IMR-90 (cell line): ENCODE measurements at regions not wholly inside any gene's neighbourhood (a gene's known extent, or its start where the extent isn't known, plus 50 kb on each side); places are given as distances from the start of the nearest gene placed in this dataset.

Experiments used
- ATAC-seq: fragments of 200-7000 bp; cut with Tn5 transposase; 2 replicates; pipeline ENCODE4 v1.9.1; 2020; ENCODE audit warnings: low read depth, mild to moderate bottlenecking, moderate library complexity
- BruUV-seq: library from RNA; stranded (reverse); fragments of 400-500 nt; replicated peaks from 2 replicates; lab custom pipeline; 2021; lab: Mats Ljungman, UMichigan
- CTCF ChIA-PET: fragments of 300-600 bp; formaldehyde crosslinking; extraction: SDS; loops from one replicate; lab custom pipeline; 2021; ENCODE audit warnings: antibody characterized with exemption; lab: Yijun Ruan, JAX
- POLR2A ChIA-PET: fragments of 300-600 bp; sonication (Branson Sonifier 250); formaldehyde crosslinking; loops from one replicate; lab custom pipeline; 2022; ENCODE audit warnings: antibody characterized with exemption; ENCODE audit not compliant: unreplicated experiment; lab: Charles Lee
- DNase-seq: peaks from one replicate; pipeline ENCODE4 v3.0.0; 2013
- H2AFZ ChIP-seq: replicated peaks from 2 replicates; pipeline ENCODE3; 2013; ENCODE audit warnings: low read length, mild to moderate bottlenecking; ENCODE audit not compliant: poor library complexity
- H2AK5ac ChIP-seq: 2 replicates; pipeline ENCODE4 v1.6.1; 2013; ENCODE audit warnings: low read depth, low read length, inconsistent platforms
- H2AK9ac ChIP-seq: replicated peaks from 2 replicates; pipeline ENCODE3; 2013; ENCODE audit warnings: mild to moderate bottlenecking, low read depth, low read length, moderate library complexity; ENCODE audit not compliant: poor library complexity
- H2BK120ac ChIP-seq: 2 replicates; pipeline ENCODE4 v1.6.1; 2013; ENCODE audit warnings: low read depth, low read length, inconsistent platforms
- H2BK15ac ChIP-seq: 3 replicates; pipeline ENCODE4 v1.6.1; 2013; ENCODE audit warnings: low read depth, low read length, inconsistent platforms
- H2BK20ac ChIP-seq: 2 replicates; pipeline ENCODE4 v1.6.1; 2013; ENCODE audit warnings: low read depth, mild to moderate bottlenecking, inconsistent platforms, low read length, moderate library complexity
- H2BK5ac ChIP-seq: 2 replicates; pipeline ENCODE4 v1.6.1; 2013; ENCODE audit warnings: mild to moderate bottlenecking, low read depth, low read length, inconsistent platforms; ENCODE audit not compliant: poor library complexity, severe bottlenecking
- H3K14ac ChIP-seq: replicated peaks from 2 replicates; pipeline ENCODE4 v1.6.1; 2013; ENCODE audit warnings: low read depth, low read length, inconsistent platforms
- H3K18ac ChIP-seq: 2 replicates; pipeline ENCODE4 v1.6.1; 2013; ENCODE audit warnings: low read depth, low read length, control low read depth
- H3K23ac ChIP-seq: 2 replicates; pipeline ENCODE4 v1.6.1; 2013; ENCODE audit warnings: low read depth, low read length, inconsistent platforms
- H3K27ac ChIP-seq: 2 replicates; pipeline ENCODE4 v1.5.1; 2013; ENCODE audit warnings: mild to moderate bottlenecking, control low read depth, low read length; ENCODE audit not compliant: insufficient read depth
- H3K27me3 ChIP-seq: 2 replicates; pipeline ENCODE4 v1.6.1; 2013; ENCODE audit warnings: low read length; ENCODE audit not compliant: control insufficient read depth, insufficient read depth
- H3K36me3 ChIP-seq: 2 replicates; pipeline ENCODE4 v1.6.1; 2013; ENCODE audit warnings: low read length, mixed read lengths; ENCODE audit not compliant: control insufficient read depth, insufficient read depth
- H3K4ac ChIP-seq: 2 replicates; pipeline ENCODE4 v1.6.1; 2013; ENCODE audit warnings: low read depth, low read length, inconsistent platforms
- H3K4me1 ChIP-seq: 2 replicates; pipeline ENCODE4 v1.6.1; 2013; ENCODE audit warnings: low read length, mixed read lengths; ENCODE audit not compliant: control insufficient read depth, insufficient read depth
- H3K4me2 ChIP-seq: 2 replicates; pipeline ENCODE4 v1.6.1; 2013; ENCODE audit warnings: low read depth, mild to moderate bottlenecking, control low read depth, low read length, moderate library complexity
- H3K4me3 ChIP-seq: 2 replicates; pipeline ENCODE4 v1.5.1; 2013; ENCODE audit warnings: low read depth, mild to moderate bottlenecking, control low read depth, low read length, moderate library complexity; ENCODE audit not compliant: insufficient read depth
- H3K56ac ChIP-seq: 2 replicates; pipeline ENCODE4 v1.6.1; 2013; ENCODE audit warnings: low read length, inconsistent platforms; ENCODE audit not compliant: insufficient read depth; ENCODE audit errors: extremely low read depth
- H3K79me1 ChIP-seq, 2 experiments: 2 replicates each; pipeline ENCODE4 v1.6.1; 2013; ENCODE audit warnings: low read length in 2 of 2, inconsistent platforms in 1 of 2, low read depth in 1 of 2
- H3K9ac ChIP-seq: 2 replicates; pipeline ENCODE4 v1.6.1; 2013; ENCODE audit warnings: low read depth, low read length, control low read depth
- H3K9me1 ChIP-seq: 2 replicates; pipeline ENCODE4 v1.6.1; 2013; ENCODE audit warnings: low read length, inconsistent platforms; ENCODE audit not compliant: insufficient read depth
- H3K9me3 ChIP-seq: 2 replicates; pipeline ENCODE4 v1.6.1; 2013; ENCODE audit warnings: low read length; ENCODE audit not compliant: control insufficient read depth, insufficient read depth
- H4K20me1 ChIP-seq: 2 replicates; pipeline ENCODE4 v1.6.1; 2013; ENCODE audit warnings: low read length, inconsistent platforms; ENCODE audit not compliant: insufficient read depth
- H4K5ac ChIP-seq: 2 replicates; pipeline ENCODE4 v1.6.1; 2013; ENCODE audit warnings: mild to moderate bottlenecking, low read depth, low read length, control low read depth
- H4K8ac ChIP-seq, 2 experiments: 2 replicates each; pipeline ENCODE4 v1.6.1; 2013; ENCODE audit warnings: low read depth in 2 of 2, low read length in 2 of 2, control low read depth in 1 of 2, inconsistent platforms in 1 of 2
- H4K91ac ChIP-seq: 2 replicates; pipeline ENCODE4 v1.6.1; 2013; ENCODE audit warnings: low read depth, low read length, inconsistent platforms; ENCODE audit not compliant: insufficient read depth
- BHLHE40 ChIP-seq: fragments of 150-350 bp; IDR thresholded peaks from 2 replicates; pipeline ENCODE4 v1.6.1; 2016; ENCODE audit warnings: mild to moderate bottlenecking, low read depth, low read length
- CEBPB ChIP-seq: IDR thresholded peaks from 2 replicates; pipeline ENCODE4 v1.6.1; 2012; ENCODE audit warnings: low read depth, low read length, improper control_type of control experiment
- CHD1 ChIP-seq: IDR thresholded peaks from 2 replicates; pipeline ENCODE4 v1.6.1; 2012; ENCODE audit warnings: low read depth, low read length, improper control_type of control experiment
- CTCF ChIP-seq: conservative IDR thresholded peaks from 2 replicates; pipeline ENCODE4 v1.5.1; 2012; ENCODE audit warnings: mild to moderate bottlenecking, low read depth, low read length, improper control_type of control experiment
- ELK1 ChIP-seq: fragments of 150-350 bp; IDR thresholded peaks from 2 replicates; pipeline ENCODE4 v1.6.1; 2016; ENCODE audit warnings: low read depth, mild to moderate bottlenecking, low read length, moderate library complexity, borderline replicate concordance
- FOS ChIP-seq: fragments of 150-350 bp; IDR thresholded peaks from 2 replicates; pipeline ENCODE4 v1.6.1; 2016; ENCODE audit warnings: low read depth, low read length
- MAFK ChIP-seq: IDR thresholded peaks from 2 replicates; pipeline ENCODE4 v1.6.1; 2012; ENCODE audit warnings: low read depth, low read length, improper control_type of control experiment
- MAZ ChIP-seq: IDR thresholded peaks from 2 replicates; pipeline ENCODE4 v1.6.1; 2012; ENCODE audit warnings: low read depth, mild to moderate bottlenecking, low read length, improper control_type of control experiment, moderate library complexity, borderline replicate concordance
- MXI1 ChIP-seq: IDR thresholded peaks from 2 replicates; pipeline ENCODE4 v1.6.1; 2012; ENCODE audit warnings: low read depth, mild to moderate bottlenecking, low read length, moderate library complexity, borderline replicate concordance
- NFE2L2 ChIP-seq: fragments of 150-350 bp; IDR thresholded peaks from 2 replicates; pipeline ENCODE4 v1.6.1; 2016; ENCODE audit warnings: low read depth, mild to moderate bottlenecking, low read length
- POLR2A ChIP-seq: IDR thresholded peaks from 2 replicates; pipeline ENCODE4 v1.6.1; 2012; ENCODE audit warnings: mild to moderate bottlenecking, low read depth, low read length
- RAD21 ChIP-seq: IDR thresholded peaks from 2 replicates; pipeline ENCODE4 v1.6.1; 2012; ENCODE audit warnings: low read length, improper control_type of control experiment
- RCOR1 ChIP-seq: IDR thresholded peaks from 2 replicates; pipeline ENCODE4 v1.6.1; 2012; ENCODE audit warnings: mild to moderate bottlenecking, low read length, improper control_type of control experiment; ENCODE audit not compliant: insufficient replicate concordance
- RFX5 ChIP-seq: IDR thresholded peaks from 2 replicates; pipeline ENCODE4 v1.8.0; 2012; ENCODE audit warnings: low read depth, mild to moderate bottlenecking, low read length, moderate library complexity
- SMC3 ChIP-seq: fragments of 150-350 bp; IDR thresholded peaks from 2 replicates; pipeline ENCODE4 v1.6.1; 2016; ENCODE audit warnings: low read depth, mild to moderate bottlenecking, antibody characterized with exemption, low read length, moderate library complexity
- USF2 ChIP-seq: fragments of 150-350 bp; IDR thresholded peaks from 2 replicates; pipeline ENCODE4 v1.6.1; 2017; ENCODE audit warnings: mild to moderate bottlenecking, antibody characterized with exemption, low read length, low read depth
- WGBS, 2 experiments: methylation state at CpG; one replicate each; pipeline versions ENCODE4 v1.1.5 to v1.1.7; 2013; ENCODE audit warnings: missing lambda C conversion rate in 2 of 2; ENCODE audit not compliant: insufficient read length in 1 of 2; ENCODE audit errors: extremely low coverage in 2 of 2; 5-methylcytosine and 5-hydroxymethylcytosine counted together
- dilution Hi-C: fragments of 300-500 bp; cut with HindIII; formaldehyde crosslinking; loops from one replicate; pipeline ENCODE4 v1.14.3; 2018; ENCODE audit warnings: low sequenced_read_pairs; ENCODE audit not compliant: unreplicated experiment
- in situ Hi-C: fragments of 300-500 bp; cut with MboI; formaldehyde crosslinking; loops from 3 replicates; pipeline ENCODE4 v1.14.3; 2019; ENCODE audit warnings: low sequenced_read_pairs, inconsistent platforms, mixed read lengths
- intact Hi-C: fragments of 100-400 bp; cut with micrococcal nuclease; formaldehyde crosslinking; loops from 2 replicates; pipeline ENCODE4 v1.10.0; 2022

DNA sequence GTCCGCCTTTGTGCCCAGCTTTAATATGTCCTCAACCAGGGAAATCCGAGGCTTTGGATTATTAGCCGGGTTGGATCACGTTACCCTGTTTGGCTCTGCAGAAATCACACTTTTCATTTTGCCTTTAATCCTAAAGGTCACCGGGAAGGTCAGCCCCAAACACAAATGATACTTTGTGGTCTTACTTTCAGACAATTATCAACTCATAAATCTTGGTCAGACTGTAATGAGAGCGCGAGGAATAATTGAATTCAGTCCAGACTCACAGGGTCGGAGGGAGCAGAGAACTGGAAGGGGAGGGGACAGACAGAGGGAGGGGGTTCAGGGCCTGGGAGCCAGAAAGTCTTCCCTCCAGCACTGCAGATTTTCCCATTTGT, 91.7 kb upstream of the NFIA start:
- no TSS peak for BruUV-seq
- no peaks in the 10 kb centered on the region for H3K9me1 ChIP-seq
- H2AK5ac ChIP-seq, result no peak overlapping the region
- no peak for TF ChIP-seq CEBPB
- no peak for TF ChIP-seq SMC3
- no peak for TF ChIP-seq ELK1
- TF ChIP-seq RAD21, result no peak
- TF ChIP-seq RFX5, result no peak
- no peak for TF ChIP-seq BHLHE40
- TF ChIP-seq POLR2A, result no peak
- TF ChIP-seq NFE2L2, result no peak
- TF ChIP-seq USF2, result no peak
- TF ChIP-seq CTCF, result no peak
- no peak for TF ChIP-seq RCOR1
- TF ChIP-seq MAFK, result no peak
- TF ChIP-seq MAZ, result no peak
- TF ChIP-seq CHD1, result no peak
- no peak for TF ChIP-seq FOS
- no peak for TF ChIP-seq MXI1
- no peak overlapping the region for H2BK120ac ChIP-seq
- no peak overlapping the region for H4K91ac ChIP-seq
- no peaks in the 10 kb centered on the region for H3K36me3 ChIP-seq
- no peak overlapping the region for H3K9ac ChIP-seq
- CTCF ChIA-PET, result no interaction called here
- no peak overlapping the region for H3K27ac ChIP-seq
- peaks cover 3% of the 10 kb centered on the region; the same call in 1 of the 2 replicates for H3K4me1 ChIP-seq
- POLR2A ChIA-PET, result no interaction called here
- no peak for DNase-seq
- no peak overlapping the region for H2BK20ac ChIP-seq
- H4K8ac ChIP-seq, result no peak overlapping the region
- H2AK9ac ChIP-seq, result no peak overlapping the region
- no peak overlapping the region for H3K14ac ChIP-seq
- H2BK5ac ChIP-seq, result no peak overlapping the region
- H4K5ac ChIP-seq, result no peak overlapping the region
- no peak overlapping the region for H2BK15ac ChIP-seq
- intact Hi-C loops, result no loop called here
- 27% methylated on average over 4 of the region's 8 CpGs; no CpG with 5 or more reads in 1 of the 2 experiments for WGBS, 2 experiments
- H4K20me1 ChIP-seq, result no peaks in the 10 kb centered on the region
- no peaks in the 10 kb centered on the region for H3K27me3 ChIP-seq
- H3K23ac ChIP-seq, result no peak overlapping the region
- no peaks in the 10 kb centered on the region for H3K9me3 ChIP-seq
- no peak for ATAC-seq
- H3K4ac ChIP-seq, result no peak overlapping the region
- H3K18ac ChIP-seq, result no peak overlapping the region
- H3K56ac ChIP-seq, result no peak overlapping the region
- no peak overlapping the region for H3K4me3 ChIP-seq
- H3K79me1 ChIP-seq, result no peaks in the 10 kb centered on the region
- dilution Hi-C loops, result no loop called here
- in situ Hi-C loops, result no loop called here
- no peak overlapping the region; the same call in 1 of the 2 replicates for H3K4me2 ChIP-seq
- H2AFZ ChIP-seq, result no peak overlapping the region
